ENCODE measurements at regions not wholly inside any gene's neighbourhood (a gene's known extent, or its start where the extent isn't known, plus 50 kb on each side); places are given as distances from the start of the nearest gene placed in this dataset.

- no peak overlapping the region for H3K9ac ChIP-seq (ENCODE audit: low read depth in 1 of 2, low read length in 2 of 2)
- H3K9me3 ChIP-seq (ENCODE audit: control insufficient read depth in 4 of 4, low read length in 3 of 4) = peaks cover 0 to 4% (median 0%) of the 10 kb centered on the region in 4 donors
- no peak for DNase-seq (ENCODE audit: low spot score)
- 47% methylated on average over 1 of the region's 1 CpG for WGBS
- H3K27ac ChIP-seq (ENCODE audit: low read depth in 1 of 2, low read length in 2 of 2) = no peak overlapping the region
- no peak for TF ChIP-seq HNF4G (IDR thresholded peaks at IDR 0.05)
- TF ChIP-seq, protein P1, sequence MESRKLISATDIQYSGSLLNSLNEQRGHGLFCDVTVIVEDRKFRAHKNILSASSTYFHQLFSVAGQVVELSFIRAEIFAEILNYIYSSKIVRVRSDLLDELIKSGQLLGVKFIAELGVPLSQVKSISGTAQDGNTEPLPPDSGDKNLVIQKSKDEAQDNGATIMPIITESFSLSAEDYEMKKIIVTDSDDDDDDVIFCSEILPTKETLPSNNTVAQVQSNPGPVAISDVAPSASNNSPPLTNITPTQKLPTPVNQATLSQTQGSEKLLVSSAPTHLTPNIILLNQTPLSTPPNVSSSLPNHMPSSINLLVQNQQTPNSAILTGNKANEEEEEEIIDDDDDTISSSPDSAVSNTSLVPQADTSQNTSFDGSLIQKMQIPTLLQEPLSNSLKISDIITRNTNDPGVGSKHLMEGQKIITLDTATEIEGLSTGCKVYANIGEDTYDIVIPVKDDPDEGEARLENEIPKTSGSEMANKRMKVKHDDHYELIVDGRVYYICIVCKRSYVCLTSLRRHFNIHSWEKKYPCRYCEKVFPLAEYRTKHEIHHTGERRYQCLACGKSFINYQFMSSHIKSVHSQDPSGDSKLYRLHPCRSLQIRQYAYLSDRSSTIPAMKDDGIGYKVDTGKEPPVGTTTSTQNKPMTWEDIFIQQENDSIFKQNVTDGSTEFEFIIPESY (IDR thresholded peaks at IDR 0.05) = no peak
- TF ChIP-seq FOXA2 (IDR thresholded peaks at IDR 0.05) = no peak
- no peak for TF ChIP-seq EGR1 (IDR thresholded peaks at IDR 0.05; ENCODE audit: low read depth in 2 of 2)
- TF ChIP-seq, protein P2, sequence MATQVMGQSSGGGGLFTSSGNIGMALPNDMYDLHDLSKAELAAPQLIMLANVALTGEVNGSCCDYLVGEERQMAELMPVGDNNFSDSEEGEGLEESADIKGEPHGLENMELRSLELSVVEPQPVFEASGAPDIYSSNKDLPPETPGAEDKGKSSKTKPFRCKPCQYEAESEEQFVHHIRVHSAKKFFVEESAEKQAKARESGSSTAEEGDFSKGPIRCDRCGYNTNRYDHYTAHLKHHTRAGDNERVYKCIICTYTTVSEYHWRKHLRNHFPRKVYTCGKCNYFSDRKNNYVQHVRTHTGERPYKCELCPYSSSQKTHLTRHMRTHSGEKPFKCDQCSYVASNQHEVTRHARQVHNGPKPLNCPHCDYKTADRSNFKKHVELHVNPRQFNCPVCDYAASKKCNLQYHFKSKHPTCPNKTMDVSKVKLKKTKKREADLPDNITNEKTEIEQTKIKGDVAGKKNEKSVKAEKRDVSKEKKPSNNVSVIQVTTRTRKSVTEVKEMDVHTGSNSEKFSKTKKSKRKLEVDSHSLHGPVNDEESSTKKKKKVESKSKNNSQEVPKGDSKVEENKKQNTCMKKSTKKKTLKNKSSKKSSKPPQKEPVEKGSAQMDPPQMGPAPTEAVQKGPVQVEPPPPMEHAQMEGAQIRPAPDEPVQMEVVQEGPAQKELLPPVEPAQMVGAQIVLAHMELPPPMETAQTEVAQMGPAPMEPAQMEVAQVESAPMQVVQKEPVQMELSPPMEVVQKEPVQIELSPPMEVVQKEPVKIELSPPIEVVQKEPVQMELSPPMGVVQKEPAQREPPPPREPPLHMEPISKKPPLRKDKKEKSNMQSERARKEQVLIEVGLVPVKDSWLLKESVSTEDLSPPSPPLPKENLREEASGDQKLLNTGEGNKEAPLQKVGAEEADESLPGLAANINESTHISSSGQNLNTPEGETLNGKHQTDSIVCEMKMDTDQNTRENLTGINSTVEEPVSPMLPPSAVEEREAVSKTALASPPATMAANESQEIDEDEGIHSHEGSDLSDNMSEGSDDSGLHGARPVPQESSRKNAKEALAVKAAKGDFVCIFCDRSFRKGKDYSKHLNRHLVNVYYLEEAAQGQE (IDR thresholded peaks at IDR 0.05) = no peak
- no peak for TF ChIP-seq RAD21 (IDR thresholded peaks at IDR 0.05)
- no peak for TF ChIP-seq RXRA (IDR thresholded peaks at IDR 0.05)
- TF ChIP-seq SP1 (IDR thresholded peaks at IDR 0.05) = no peak
- no peak for TF ChIP-seq ATF3 (IDR thresholded peaks at IDR 0.05)
- no peak for TF ChIP-seq NR2F2 (IDR thresholded peaks at IDR 0.05)
- no peak for TF ChIP-seq HNF4A (conservative IDR thresholded peaks at IDR 0.05)
- no peak for TF ChIP-seq GABPA (IDR thresholded peaks at IDR 0.05 in 1 of 2, conservative IDR thresholded peaks at IDR 0.05 in 1 of 2)
- TF ChIP-seq, protein P3, sequence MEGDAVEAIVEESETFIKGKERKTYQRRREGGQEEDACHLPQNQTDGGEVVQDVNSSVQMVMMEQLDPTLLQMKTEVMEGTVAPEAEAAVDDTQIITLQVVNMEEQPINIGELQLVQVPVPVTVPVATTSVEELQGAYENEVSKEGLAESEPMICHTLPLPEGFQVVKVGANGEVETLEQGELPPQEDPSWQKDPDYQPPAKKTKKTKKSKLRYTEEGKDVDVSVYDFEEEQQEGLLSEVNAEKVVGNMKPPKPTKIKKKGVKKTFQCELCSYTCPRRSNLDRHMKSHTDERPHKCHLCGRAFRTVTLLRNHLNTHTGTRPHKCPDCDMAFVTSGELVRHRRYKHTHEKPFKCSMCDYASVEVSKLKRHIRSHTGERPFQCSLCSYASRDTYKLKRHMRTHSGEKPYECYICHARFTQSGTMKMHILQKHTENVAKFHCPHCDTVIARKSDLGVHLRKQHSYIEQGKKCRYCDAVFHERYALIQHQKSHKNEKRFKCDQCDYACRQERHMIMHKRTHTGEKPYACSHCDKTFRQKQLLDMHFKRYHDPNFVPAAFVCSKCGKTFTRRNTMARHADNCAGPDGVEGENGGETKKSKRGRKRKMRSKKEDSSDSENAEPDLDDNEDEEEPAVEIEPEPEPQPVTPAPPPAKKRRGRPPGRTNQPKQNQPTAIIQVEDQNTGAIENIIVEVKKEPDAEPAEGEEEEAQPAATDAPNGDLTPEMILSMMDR (IDR thresholded peaks at IDR 0.05; ENCODE audit: low read depth, low read length, missing input control) = no peak
- no peaks in the 10 kb centered on the region for H3K36me3 ChIP-seq (ENCODE audit: control insufficient read depth in 4 of 4, insufficient read depth in 3 of 4, low read depth in 1 of 4, low read length in 3 of 4)
- H3K4me3 ChIP-seq (ENCODE audit: low read depth in 1 of 3, low read length in 3 of 3) = no peak overlapping the region
- H3K27me3 ChIP-seq (ENCODE audit: control insufficient read depth in 4 of 4, insufficient read depth in 4 of 4, low read length in 3 of 4) = no peaks in the 10 kb centered on the region
- H3K4me1 ChIP-seq (ENCODE audit: control insufficient read depth in 4 of 4, insufficient read depth in 4 of 4, low read length in 3 of 4) = no peaks in the 10 kb centered on the region
Measured at GRCh38 chr14:45907782-45908181, 654.8 kb upstream of the MIS18BP1 start.

GRCh38 chr14:45906257-45906656 is 653.3 kb upstream of the MIS18BP1 start:
- Histone ChIP-seq H3K36me3 (ENCODE audit: control insufficient read depth in 4 of 4, insufficient read depth in 3 of 4, low read depth in 1 of 4, low read length in 3 of 4) (no peaks in the 10 kb centered on the region), H3K9ac (ENCODE audit: low read depth in 1 of 2, low read length in 2 of 2) (no peak overlapping the region), H3K4me3 (ENCODE audit: low read depth in 1 of 3, low read length in 3 of 3) (no peak overlapping the region), H3K4me1 (ENCODE audit: control insufficient read depth in 4 of 4, insufficient read depth in 4 of 4, low read length in 3 of 4) (no peaks in the 10 kb centered on the region), H3K9me3 (ENCODE audit: control insufficient read depth in 4 of 4, low read length in 3 of 4) (peaks cover 0 to 4% (median 0%) of the 10 kb centered on the region in 4 donors), H3K27ac (ENCODE audit: low read depth in 1 of 2, low read length in 2 of 2) (no peak overlapping the region), H3K27me3 (ENCODE audit: control insufficient read depth in 4 of 4, insufficient read depth in 4 of 4, low read length in 3 of 4) (no peaks in the 10 kb centered on the region)
- DNase-seq (ENCODE audit: low spot score) = no peak
- TF ChIP-seq NR2F2 (IDR thresholded peaks at IDR 0.05) = no peak
- TF ChIP-seq, protein P1 (IDR thresholded peaks at IDR 0.05) = no peak
- TF ChIP-seq TAF1 (conservative IDR thresholded peaks at IDR 0.05) = no peak
- no peak for TF ChIP-seq HNF4G (IDR thresholded peaks at IDR 0.05)
- TF ChIP-seq, protein P2 (IDR thresholded peaks at IDR 0.05) = no peak
- TF ChIP-seq RAD21 (IDR thresholded peaks at IDR 0.05) = no peak
- no peak for TF ChIP-seq GABPA (IDR thresholded peaks at IDR 0.05 in 1 of 2, conservative IDR thresholded peaks at IDR 0.05 in 1 of 2)
- TF ChIP-seq FOXA1 (IDR thresholded peaks at IDR 0.05) = no peak
- TF ChIP-seq JUND (IDR thresholded peaks at IDR 0.05) = no peak
- no peak for TF ChIP-seq YY1 (IDR thresholded peaks at IDR 0.05)
- TF ChIP-seq HNF4A (conservative IDR thresholded peaks at IDR 0.05) = no peak
- WGBS = 72% methylated on average over 1 of the region's 1 CpG

All from liver (tissue), 8 donors.